Stimulated activated CD8-positive, alpha-beta memory T cell treated with anti-CD3 and anti-CD28 coated beads, Interleukin-4, amount 100 ng/mL, for 24 hours (primary cell): ENCODE measurements at regions not wholly inside any gene's neighbourhood (a gene's known extent, or its start where the extent isn't known, plus 50 kb on each side); places are given as distances from the start of the nearest gene placed in this dataset.

Source experiments
- DNase-seq: peaks from one replicate; pipeline ENCODE4 v3.0.0-alpha.2; 2020; ENCODE audit warnings: low read depth

DNA sequence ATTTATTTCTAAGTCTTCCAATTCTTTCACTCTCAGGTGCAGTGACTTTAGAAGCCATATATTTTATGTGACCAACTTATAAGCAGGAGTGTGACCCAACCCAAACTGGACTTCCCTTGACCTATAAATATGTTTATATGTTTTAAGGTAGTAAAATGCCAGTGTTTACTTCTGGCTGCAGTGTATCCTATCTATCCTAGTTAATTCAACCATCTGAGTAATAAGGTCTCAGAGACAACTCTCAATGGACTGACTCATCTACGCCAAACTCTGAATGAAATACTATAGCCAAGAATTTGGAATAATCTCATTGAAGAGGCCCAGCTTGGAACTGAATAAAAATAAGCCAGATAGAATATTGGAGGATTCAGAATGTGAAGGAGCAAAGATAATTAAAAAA lies 544.5 kb upstream of the SORCS1 start:
- DNase-seq: no peak

DNA sequence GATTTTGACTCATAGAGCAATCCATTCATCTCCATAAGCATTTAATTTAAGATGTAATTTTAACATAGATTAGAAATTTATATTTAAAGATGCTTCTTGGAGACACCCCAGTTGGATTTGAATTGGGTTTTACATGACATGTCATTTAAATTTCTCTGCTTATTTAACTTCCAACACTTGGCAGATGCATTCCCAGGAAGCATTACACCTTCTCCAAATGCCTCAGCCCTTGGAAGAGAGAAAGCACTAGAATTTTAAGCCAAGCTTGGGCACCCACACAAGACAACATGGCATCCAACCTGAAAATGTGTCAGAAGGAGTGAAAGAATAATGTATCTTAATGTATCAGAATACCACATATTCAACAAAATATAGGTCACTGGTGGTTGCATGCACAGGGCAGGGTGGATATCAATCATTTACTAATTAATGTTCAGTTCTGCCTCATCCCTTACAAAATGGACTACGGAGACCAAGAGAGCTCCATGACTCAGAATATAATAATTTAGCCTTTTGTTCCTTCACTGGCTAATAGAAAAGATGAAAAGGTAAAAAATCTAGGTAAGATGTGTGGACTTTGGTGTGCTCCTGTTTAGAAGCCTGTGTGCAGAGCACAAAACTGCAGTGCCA lies 541.7 kb upstream of the SORCS1 start:
- no peak for DNase-seq

DNA sequence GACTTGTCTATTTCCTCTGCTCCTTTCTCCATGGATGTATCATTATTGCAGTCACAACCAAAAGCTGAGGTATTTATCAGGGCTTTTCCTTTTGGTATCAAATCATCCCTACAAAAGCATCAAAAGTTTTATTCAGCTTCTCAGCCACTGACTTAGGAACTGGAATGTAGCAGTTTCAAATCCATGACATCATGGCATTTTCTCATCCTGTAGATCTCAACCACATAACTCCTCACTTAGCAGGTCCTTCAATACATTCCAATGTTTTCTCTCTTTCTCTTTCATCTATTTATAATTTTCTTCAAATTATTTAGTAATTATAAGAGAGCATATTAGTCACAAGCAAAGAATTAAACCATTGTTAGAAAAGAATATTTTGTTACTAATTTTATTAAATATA lies 537.4 kb upstream of the SORCS1 start:
- no peak for DNase-seq

DNA sequence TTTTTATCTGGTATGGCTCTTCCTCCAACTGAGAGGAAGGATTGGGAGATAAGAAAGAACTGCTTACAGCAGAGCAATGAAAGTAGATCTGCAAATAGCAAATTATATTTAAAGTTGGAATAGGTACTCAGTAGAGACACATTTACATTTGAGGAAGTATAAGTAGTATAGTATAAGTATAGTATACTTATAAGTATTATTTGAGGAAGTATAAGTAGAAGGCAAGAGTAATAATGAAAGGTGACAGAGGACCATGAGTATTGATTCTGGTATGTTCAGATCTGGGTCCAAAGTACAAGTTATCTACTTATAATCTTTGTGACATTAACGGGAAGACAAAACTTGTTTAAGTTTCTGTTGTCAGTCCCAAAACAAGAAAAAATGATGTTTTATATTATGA lies 527.6 kb upstream of the SORCS1 start:
- DNase-seq: no peak

DNA sequence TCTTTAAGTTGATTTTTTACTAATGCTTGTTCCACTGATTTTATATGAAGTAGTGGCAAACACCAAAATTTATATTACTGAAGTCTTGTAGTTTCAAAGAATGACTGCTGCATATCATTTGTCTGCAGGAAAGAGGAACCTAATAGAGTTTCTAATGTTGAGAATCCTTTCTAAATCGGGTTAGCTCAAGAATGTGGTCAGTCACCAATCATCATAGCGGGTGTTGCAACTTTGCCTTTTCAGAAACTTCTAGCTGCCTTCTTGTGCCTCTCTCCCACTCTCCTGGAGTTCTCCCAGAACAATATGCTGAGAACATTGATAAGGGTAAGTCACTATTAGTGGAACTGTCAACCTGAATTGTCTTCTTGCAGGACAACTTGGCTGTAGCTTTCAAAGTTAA lies 524.8 kb upstream of the SORCS1 start:
- DNase-seq: no peak

DNA sequence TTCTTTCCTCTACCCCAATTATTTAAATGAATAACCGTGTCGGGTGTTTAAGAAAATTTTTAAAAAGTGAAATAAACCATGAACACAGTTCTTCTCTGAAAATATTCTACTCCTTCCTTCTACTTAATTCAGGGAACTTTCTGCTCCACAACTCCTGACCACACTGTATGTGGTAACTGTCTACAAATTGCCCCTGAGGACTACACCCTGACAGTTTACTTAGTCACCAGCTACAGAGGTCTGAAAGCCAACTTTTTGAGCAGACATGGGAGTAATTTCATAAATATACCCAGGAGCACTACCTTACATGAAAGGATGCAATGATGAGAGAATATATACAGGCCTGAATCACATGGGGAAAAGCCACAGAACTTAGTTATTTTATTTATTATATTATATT lies 523.2 kb upstream of the SORCS1 start:
- no peak for DNase-seq

DNA sequence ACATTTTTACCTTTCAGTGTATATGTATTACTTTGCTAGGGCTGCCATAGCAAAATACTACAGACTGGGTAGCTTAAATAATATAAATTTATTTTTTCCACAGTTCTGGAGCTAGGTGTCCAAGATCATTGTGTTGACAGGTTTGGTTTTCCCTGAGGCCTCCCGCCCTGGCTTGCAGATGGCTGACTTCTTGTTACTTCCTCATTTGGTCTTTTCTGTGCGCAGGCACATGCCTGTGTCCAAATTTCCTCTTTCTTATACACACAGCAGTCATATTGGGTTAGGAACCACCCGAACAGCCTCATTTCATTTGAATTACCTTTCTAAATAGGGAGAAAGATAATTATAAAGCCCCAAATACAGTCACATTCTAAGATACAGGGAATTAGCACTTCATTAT lies 521.6 kb upstream of the SORCS1 start:
- DNase-seq: no peak

DNA sequence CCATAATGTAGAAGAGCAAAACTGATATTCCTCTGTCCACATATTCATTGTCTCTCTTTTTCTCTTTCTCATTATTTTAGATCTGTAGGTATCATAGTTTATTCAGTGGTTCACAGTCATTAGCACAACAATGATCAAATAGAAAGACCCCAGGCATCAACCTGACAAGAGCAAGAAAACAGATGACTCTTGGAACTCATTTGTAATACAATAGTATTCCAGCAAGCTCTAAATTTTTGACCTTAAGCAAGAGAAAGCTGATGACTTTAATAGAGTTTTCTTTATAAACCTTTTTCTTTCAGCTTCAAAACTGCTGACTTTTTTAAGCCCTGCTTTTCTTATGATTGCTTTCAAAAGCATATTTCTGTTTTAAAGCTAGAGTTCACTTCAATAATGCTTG lies 507.5 kb upstream of the SORCS1 start:
- no peak for DNase-seq

DNA sequence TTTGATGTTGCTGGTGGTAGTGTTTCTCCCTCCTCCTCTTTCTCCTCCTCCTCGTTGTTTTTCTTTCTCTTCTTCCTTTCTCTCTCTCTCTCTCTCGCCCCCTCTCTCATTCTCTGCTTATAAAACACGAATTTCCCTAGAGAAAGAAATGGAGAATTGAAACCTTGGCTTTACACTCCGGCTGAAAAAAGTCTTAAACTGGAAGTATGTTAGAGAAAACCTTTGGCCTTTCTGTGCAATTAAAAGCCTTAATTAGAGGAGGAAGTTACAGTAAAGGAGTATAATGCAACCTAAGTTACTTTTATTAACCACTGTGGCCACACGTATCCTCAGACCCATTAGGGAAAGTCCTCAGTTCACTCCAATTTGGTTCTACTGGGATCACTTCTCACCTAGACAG lies 501.7 kb upstream of the SORCS1 start:
- DNase-seq: no peak

DNA sequence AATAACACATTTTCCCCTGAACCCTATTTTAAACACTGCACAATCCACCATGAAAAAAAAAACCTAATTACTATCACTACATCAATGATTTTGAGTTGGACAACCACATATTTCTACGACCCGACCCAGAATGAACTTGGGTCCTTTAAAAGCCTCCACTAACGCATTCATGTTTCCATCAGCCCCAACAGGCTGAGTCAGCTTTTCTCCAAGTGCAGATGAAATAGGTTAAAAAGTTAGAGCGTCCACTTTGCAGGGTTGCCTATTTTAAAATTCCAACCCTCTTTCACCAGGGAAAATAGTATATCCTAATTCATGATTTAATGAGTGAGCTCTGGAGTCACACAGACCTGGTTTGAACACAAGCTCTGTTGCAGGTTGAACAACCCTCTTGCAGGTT lies 501.0 kb upstream of the SORCS1 start:
- no peak for DNase-seq

DNA sequence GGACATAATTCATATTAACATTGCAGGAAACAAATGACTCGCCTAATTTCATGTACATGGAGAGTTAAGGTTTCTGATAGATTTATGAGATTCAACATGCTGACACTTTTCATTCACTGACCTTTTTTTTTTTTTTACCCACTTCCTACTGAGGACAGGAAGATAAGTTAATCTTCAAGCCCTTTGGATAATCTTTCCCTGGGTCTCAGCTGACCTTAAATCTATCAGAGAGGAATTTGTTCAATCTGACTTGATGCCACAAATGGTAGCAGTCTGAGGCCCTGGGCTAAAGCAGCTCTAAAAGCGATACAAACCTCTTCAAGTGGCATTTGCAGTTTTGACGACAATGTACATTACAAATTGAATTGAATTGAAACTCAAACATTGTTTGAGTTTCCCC lies 493.3 kb upstream of the SORCS1 start:
- DNase-seq: no peak

DNA sequence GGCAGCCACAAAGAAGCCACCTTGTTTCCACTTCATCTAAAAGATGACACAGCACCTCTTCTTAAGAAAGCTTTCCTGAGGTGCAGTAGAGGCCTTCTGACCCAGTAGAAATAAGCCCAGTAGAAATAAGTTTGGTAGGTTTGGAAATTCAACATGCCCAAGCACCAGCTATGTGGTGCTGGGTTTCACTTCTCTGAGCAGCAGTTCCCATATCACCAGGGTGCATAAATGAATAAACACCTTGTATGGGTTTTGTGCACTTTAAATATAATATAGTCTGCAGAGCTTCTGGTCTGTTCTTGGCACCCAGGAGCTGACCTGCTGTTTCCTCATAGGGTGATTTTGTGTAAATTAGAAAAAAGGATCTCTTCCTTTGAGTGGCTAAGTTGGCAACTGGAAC lies 492.4 kb upstream of the SORCS1 start:
- no peak for DNase-seq

DNA sequence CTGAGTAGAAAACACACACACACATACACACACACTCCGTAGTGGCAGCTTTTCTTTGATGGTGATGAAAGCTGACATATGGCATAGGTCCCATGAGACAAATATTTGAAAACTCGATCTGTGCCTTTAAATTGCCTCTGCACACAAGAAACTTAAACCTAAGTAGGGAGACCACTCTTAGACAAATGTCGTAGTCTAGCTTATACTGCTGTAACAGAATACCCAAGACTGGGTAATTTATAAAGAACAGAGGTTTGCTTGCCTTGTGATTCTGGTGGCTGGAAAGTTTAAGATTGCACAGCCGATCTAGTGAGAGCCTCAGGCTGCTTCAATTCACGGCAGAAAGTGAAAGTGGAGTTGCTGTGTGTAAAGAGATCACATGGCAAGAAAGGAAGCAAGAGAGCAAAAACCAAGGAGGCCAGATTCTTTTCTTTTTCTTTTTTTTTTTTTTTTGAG lies 489.4 kb upstream of the SORCS1 start:
- DNase-seq: no peak

DNA sequence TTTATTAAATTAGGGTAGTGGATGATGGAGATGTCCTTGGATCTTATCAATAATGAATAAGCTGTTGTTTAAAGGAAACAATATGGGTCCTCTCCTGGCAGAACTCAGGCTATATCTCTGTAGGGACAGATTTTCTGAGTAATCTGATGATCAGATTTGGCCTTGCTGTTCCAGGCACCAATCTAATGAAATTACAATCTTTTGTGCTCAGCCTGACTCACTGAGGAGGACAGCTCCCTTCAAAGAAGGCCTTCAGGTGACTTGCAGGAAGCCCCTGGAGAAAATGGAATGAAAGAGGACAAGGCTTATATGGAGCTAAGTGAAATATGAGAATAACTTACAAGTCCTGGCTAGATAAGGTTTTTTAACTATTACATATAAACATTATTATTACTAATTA lies 486.4 kb upstream of the SORCS1 start:
- no peak for DNase-seq

DNA sequence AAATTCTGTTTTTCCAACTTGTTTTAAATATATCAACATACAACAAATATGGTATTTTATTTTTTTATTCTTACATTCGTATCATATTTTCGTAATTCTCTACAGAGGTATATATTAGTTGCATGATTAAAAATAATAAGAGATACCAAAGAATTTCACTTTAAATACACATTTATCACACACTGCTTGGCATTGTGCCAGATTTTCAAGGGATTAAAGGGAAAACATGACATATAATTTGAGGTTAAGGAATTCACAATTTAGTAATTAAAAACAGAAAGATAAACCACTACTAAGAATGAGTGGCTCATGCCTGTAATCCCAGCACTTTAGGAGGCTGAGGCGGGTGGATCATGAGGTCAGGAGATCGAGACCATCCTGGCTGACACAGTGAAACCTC lies 484.7 kb upstream of the SORCS1 start:
- DNase-seq: no peak

DNA sequence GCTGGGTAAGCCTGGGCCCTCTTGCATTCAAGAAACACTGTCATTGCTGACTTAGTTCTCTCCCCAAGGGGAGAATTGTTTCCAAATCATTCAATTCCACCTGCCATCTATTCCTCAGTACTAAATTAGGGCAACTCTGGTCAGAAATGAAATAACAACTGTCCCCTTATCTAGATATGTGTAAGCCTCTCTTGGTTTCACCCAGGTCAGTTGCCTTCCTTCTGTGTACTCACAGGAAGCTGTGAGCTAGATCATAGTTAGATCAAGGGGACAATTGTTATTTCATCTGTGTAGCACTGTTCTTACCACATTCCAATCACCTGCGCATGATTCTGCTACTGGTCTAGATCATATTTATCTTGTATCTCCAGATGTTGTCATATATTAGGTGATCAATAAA lies 483.0 kb upstream of the SORCS1 start:
- DNase-seq: no peak

DNA sequence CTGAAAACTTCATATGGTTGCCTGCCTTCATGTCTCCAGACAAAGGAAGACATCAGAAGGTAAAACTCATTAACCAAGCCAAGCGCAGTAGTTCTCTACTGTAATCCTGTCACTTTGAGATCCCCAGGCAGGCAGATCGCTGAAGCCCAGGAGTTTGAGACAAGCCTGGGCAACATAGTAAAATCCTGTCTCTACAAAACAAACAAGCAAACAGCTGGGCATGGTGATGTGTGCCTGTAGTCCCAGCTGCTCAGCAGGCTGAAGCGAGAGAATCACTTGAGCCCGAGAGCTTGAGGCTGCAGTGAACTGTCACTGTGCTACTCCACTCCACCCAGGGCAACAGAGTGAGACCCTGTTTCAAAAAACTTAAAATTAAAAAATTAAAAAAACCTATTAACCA lies 467.4 kb upstream of the SORCS1 start:
- no peak for DNase-seq

DNA sequence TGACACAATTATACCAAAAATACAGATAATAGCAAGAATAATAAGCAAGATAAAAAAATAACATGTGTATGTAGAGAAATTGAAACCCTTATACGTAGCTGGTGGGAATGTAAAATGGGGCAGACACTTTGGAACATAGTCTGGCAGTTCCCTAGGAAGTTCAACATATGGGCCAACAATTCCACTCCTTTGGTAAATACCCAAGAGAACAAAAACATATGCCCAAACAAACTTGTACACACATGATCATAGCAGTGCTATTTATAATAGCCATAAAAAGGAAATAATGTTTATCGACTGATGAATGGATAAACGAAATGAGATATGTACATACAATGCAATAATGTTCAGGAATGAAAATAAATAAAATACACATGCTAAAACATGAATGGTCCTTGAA lies 462.4 kb upstream of the SORCS1 start:
- DNase-seq: no peak

DNA sequence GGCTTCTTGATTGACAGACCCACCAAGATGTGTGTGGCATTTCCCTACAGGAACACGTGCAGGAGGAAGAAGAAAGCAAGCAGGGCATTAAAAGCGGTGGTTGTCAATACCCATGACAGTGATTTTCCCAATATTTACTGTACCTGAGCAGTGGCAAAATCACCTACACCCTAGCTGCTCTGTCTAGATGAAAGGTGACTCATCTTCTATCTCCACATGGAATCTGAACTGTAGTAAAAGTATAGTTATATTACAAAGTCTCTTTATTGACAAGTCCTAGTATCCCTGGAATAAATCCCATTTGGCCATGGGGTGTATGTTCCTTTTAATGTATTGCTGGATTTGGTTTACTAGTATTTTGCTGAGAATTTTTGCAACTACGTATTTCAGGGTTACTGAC lies 458.8 kb upstream of the SORCS1 start:
- DNase-seq: no peak

DNA sequence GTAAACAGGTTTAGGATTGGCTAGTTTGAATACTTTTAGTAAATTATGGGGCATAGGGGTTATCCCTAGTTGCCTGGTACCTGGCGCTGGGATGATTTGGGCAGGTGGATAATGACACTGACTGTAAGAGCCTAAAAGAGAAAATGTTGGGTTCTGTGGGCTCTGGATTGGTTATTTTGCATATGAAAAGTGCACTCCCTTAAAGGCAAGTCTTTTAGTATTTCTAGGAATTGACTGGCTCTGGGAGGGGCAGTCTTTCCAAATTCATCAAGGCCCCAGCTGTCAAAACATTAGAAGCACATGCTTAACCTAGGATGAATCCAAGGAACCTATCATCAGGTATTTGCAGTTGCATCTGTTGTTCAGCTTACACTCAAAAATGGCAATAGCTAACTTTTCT lies 454.6 kb upstream of the SORCS1 start:
- no peak for DNase-seq

DNA sequence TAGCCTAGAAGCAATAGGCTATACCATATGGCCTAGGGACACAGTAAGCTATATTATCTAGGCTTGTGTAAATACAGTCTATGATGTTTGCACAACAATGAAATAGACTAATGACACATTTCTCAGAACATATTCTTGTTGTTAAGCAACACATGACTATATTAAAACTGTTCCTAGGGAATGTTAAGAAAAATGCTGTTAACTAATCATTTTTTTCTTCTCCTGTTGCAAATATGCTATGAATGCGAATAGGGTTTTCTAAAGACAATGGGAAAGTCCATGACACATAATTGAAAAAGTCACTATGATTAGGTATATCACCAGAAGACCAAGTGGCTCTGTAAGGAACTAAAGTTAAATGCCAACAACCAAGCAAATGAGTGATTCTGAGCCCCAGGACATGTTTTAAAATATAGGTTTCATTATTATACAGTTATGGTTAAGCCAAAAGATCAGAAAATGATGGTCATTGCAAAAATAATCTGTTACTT lies 454.0 kb upstream of the SORCS1 start:
- no peak for DNase-seq

DNA sequence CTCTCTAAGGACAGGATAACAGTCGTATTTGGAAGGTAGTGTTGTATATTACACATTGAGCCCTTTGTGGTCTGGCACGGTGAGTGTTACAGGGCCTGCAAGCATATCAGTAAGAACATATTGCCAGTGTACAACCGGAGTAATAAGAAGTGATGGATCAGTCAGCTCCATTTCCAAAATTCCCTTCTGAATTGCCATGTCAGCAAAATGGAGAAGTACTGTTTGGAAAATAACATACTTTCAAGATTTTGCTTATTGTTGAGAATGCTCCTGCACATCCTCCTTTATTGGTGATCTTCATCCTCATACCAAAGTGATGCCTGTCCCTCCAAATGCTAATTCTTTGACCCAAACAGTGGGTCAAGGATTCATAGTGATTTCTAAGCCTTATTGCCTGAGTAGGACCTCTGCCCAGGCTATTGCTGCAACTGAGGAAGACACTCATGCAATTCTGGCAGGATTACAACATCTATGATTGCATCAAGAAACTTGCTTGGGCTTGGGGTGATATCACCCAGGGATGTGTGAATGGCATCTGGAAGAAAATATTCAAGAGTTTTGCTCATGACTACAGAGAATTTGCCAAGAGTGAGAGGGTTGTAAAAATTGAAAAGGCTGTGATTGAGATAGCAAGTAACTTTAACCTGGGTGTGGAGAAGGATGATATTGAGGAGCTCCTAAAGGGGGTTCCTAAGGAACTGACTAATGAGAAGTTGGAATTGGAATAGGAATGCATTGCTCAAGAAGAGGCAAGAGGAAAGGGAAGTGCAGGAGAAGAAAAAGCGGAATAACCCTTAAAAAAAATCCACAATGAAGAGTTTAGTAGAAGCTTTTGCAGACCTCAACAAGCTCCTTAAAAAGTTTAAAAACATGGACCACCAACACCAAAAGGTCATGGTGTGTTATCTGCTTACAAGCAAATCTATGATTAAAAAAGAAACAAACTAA lies 452.2 kb upstream of the SORCS1 start:
- no peak for DNase-seq

DNA sequence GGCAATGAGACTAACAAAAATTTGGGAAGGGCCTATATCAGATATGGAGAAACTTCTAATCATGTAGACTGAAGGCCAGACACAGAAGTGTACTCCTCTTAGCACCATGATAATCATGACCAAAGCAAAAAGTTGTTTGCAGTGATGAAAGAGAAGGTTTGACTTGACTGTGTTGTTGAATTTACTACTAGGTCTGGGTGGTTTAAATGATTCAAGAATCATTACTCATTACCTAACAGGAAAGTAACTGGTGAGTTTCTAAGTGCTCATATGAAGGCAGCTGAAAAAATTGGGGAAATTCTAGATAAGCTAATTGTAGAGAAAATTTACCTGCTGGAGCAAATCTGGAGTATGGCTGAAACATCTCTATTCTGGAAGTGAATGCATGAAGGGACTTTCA lies 451.5 kb upstream of the SORCS1 start:
- DNase-seq: no peak
